GM12892 (cell line): ENCODE measurements at regions not wholly inside any gene's neighbourhood (a gene's known extent, or its start where the extent isn't known, plus 50 kb on each side); places are given as distances from the start of the nearest gene placed in this dataset.

Experiments
- POLR2A ChIP-seq: IDR thresholded peaks from 2 replicates; pipeline ENCODE4 v1.6.1; 2011; ENCODE audit warnings: low read depth, low read length, control low read depth
- TAF1 ChIP-seq: IDR thresholded peaks from 2 replicates; pipeline ENCODE4 v1.6.1; 2011; ENCODE audit warnings: low read depth, mild to moderate bottlenecking, control low read depth, low read length, borderline replicate concordance

DNA sequence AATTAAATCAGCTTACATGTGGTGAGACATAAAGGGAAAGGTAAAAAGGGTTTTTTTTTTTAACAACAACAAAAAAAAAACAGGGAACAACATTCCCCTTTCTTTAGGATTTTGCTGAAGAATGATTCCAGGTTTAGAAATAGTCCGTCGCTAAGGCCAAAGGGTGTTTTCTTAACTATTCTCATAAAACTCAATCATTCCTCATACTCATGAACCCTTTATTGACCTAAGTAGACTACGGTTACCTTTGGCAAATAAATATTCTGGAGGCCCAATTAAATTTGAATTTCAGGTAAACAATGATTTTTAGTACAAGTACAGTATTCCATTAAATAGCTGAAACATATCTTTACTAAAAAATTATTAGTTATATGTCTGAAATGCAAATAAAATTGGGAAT, 55.6 kb upstream of the CCNG1 start:
- no peak for TF ChIP-seq POLR2A
- TF ChIP-seq TAF1 = no peak
